ENCODE measurements at regions not wholly inside any gene's neighbourhood (a gene's known extent, or its start where the extent isn't known, plus 50 kb on each side); places are given as distances from the start of the nearest gene placed in this dataset.

GRCh38 chr17:79393358-79394052 lies 217.3 kb downstream of the RBFOX3 start:
- no peaks in the 10 kb centered on the region for H3K9me3 ChIP-seq (replicated peaks; ENCODE audit: low read length)
- no peak overlapping the region for H3K4me3 ChIP-seq (ENCODE audit: low read length)
- H3K9ac ChIP-seq (ENCODE audit: low read depth, low read length): no peak overlapping the region
- H3K36me3 ChIP-seq (ENCODE audit: insufficient read depth, low read length): no peaks in the 10 kb centered on the region
- peaks cover 79% of the 10 kb centered on the region for H3K27me3 ChIP-seq (ENCODE audit: control insufficient read depth, insufficient read depth, low read length)
- H3K4me1 ChIP-seq (ENCODE audit: control insufficient read depth, insufficient read depth, low read length): no peaks in the 10 kb centered on the region
- no peak overlapping the region for H3K4me2 ChIP-seq (ENCODE audit: low read length)

- Histone ChIP-seq H3K27me3 (ENCODE audit: control insufficient read depth, insufficient read depth, low read length) (peaks cover 71% of the 10 kb centered on the region), H3K4me3 (ENCODE audit: low read length) (no peak overlapping the region), H3K4me1 (ENCODE audit: control insufficient read depth, insufficient read depth, low read length) (no peaks in the 10 kb centered on the region), H3K9ac (ENCODE audit: low read depth, low read length) (no peak overlapping the region), H3K9me3 (replicated peaks; ENCODE audit: low read length) (no peaks in the 10 kb centered on the region), H3K36me3 (ENCODE audit: insufficient read depth, low read length) (no peaks in the 10 kb centered on the region), H3K4me2 (ENCODE audit: low read length) (no peak overlapping the region)
These were observed 218.3 kb downstream of the RBFOX3 start for GRCh38 chr17:79392598-79392997.

- H3K27me3 ChIP-seq (ENCODE audit: control insufficient read depth, insufficient read depth, low read length): peaks cover 69% of the 10 kb centered on the region
- no peaks in the 10 kb centered on the region for H3K9me3 ChIP-seq (replicated peaks; ENCODE audit: low read length)
- no peaks in the 10 kb centered on the region for H3K4me1 ChIP-seq (ENCODE audit: control insufficient read depth, insufficient read depth, low read length)
- no peak overlapping the region for H3K4me2 ChIP-seq (ENCODE audit: low read length)
- no peaks in the 10 kb centered on the region for H3K36me3 ChIP-seq (ENCODE audit: insufficient read depth, low read length)
- H3K4me3 ChIP-seq (ENCODE audit: low read length): no peak overlapping the region
- no peak overlapping the region for H3K9ac ChIP-seq (ENCODE audit: low read depth, low read length)
These were observed 219.2 kb downstream of the RBFOX3 start for GRCh38 chr17:79391376-79392233.

- no peaks in the 10 kb centered on the region for H3K9me3 ChIP-seq (replicated peaks; ENCODE audit: low read length)
- no peak overlapping the region for H3K9ac ChIP-seq (ENCODE audit: low read depth, low read length)
- H3K4me2 ChIP-seq (ENCODE audit: low read length): no peak overlapping the region
- no peak overlapping the region for H3K4me3 ChIP-seq (ENCODE audit: low read length)
- no peaks in the 10 kb centered on the region for H3K4me1 ChIP-seq (ENCODE audit: control insufficient read depth, insufficient read depth, low read length)
- no peaks in the 10 kb centered on the region for H3K36me3 ChIP-seq (ENCODE audit: insufficient read depth, low read length)
- peaks cover 57% of the 10 kb centered on the region for H3K27me3 ChIP-seq (ENCODE audit: control insufficient read depth, insufficient read depth, low read length)
These were observed 221.0 kb downstream of the RBFOX3 start for GRCh38 chr17:79389896-79390295.

- Histone ChIP-seq H3K4me1 (ENCODE audit: control insufficient read depth, insufficient read depth, low read length) (no peaks in the 10 kb centered on the region), H3K4me3 (ENCODE audit: low read length) (no peak overlapping the region), H3K27me3 (ENCODE audit: control insufficient read depth, insufficient read depth, low read length) (peaks cover 48% of the 10 kb centered on the region), H3K36me3 (ENCODE audit: insufficient read depth, low read length) (no peaks in the 10 kb centered on the region), H3K4me2 (ENCODE audit: low read length) (no peak overlapping the region), H3K9ac (ENCODE audit: low read depth, low read length) (no peak overlapping the region), H3K9me3 (replicated peaks; ENCODE audit: low read length) (no peaks in the 10 kb centered on the region)
These were observed 222.1 kb downstream of the RBFOX3 start for GRCh38 chr17:79388556-79389295.

GRCh38 chr17:79387783-79388182 lies 223.1 kb downstream of the RBFOX3 start:
- H3K4me3 ChIP-seq (ENCODE audit: low read length): no peak overlapping the region
- H3K27me3 ChIP-seq (ENCODE audit: control insufficient read depth, insufficient read depth, low read length): peaks cover 40% of the 10 kb centered on the region
- H3K4me2 ChIP-seq (ENCODE audit: low read length): no peak overlapping the region
- no peaks in the 10 kb centered on the region for H3K36me3 ChIP-seq (ENCODE audit: insufficient read depth, low read length)
- no peaks in the 10 kb centered on the region for H3K4me1 ChIP-seq (ENCODE audit: control insufficient read depth, insufficient read depth, low read length)
- H3K9me3 ChIP-seq (replicated peaks; ENCODE audit: low read length): no peaks in the 10 kb centered on the region
- no peak overlapping the region for H3K9ac ChIP-seq (ENCODE audit: low read depth, low read length)

- Histone ChIP-seq H3K36me3 (ENCODE audit: insufficient read depth, low read length) (no peaks in the 10 kb centered on the region), H3K9ac (ENCODE audit: low read depth, low read length) (no peak overlapping the region), H3K4me1 (ENCODE audit: control insufficient read depth, insufficient read depth, low read length) (no peaks in the 10 kb centered on the region), H3K9me3 (replicated peaks; ENCODE audit: low read length) (no peaks in the 10 kb centered on the region), H3K4me3 (ENCODE audit: low read length) (no peak overlapping the region), H3K4me2 (ENCODE audit: low read length) (no peak overlapping the region), H3K27me3 (ENCODE audit: control insufficient read depth, insufficient read depth, low read length) (peaks cover 27% of the 10 kb centered on the region)
These were observed 224.8 kb downstream of the RBFOX3 start for GRCh38 chr17:79385962-79386563.

GRCh38 chr17:79382313-79382712 lies 228.5 kb downstream of the RBFOX3 start:
- Histone ChIP-seq H3K27me3 (ENCODE audit: control insufficient read depth, insufficient read depth, low read length) (peaks cover 18% of the 10 kb centered on the region), H3K4me2 (ENCODE audit: low read length) (no peak overlapping the region), H3K36me3 (ENCODE audit: insufficient read depth, low read length) (no peaks in the 10 kb centered on the region), H3K9me3 (replicated peaks; ENCODE audit: low read length) (no peaks in the 10 kb centered on the region), H3K9ac (ENCODE audit: low read depth, low read length) (no peak overlapping the region), H3K4me1 (ENCODE audit: control insufficient read depth, insufficient read depth, low read length) (no peaks in the 10 kb centered on the region), H3K4me3 (ENCODE audit: low read length) (no peak overlapping the region)

- peaks cover 36% of the 10 kb centered on the region for H3K27me3 ChIP-seq (ENCODE audit: control insufficient read depth, insufficient read depth, low read length)
- no peaks in the 10 kb centered on the region for H3K9me3 ChIP-seq (replicated peaks; ENCODE audit: low read length)
- H3K4me1 ChIP-seq (ENCODE audit: control insufficient read depth, insufficient read depth, low read length): no peaks in the 10 kb centered on the region
- no peak overlapping the region for H3K4me2 ChIP-seq (ENCODE audit: low read length)
- no peak overlapping the region for H3K9ac ChIP-seq (ENCODE audit: low read depth, low read length)
- no peaks in the 10 kb centered on the region for H3K36me3 ChIP-seq (ENCODE audit: insufficient read depth, low read length)
- H3K4me3 ChIP-seq (ENCODE audit: low read length): no peak overlapping the region
These were observed 231.0 kb downstream of the RBFOX3 start for GRCh38 chr17:79379700-79380445.

- Histone ChIP-seq H3K27me3 (ENCODE audit: control insufficient read depth, insufficient read depth, low read length) (peaks cover 43% of the 10 kb centered on the region), H3K4me3 (ENCODE audit: low read length) (no peak overlapping the region), H3K9ac (ENCODE audit: low read depth, low read length) (no peak overlapping the region), H3K36me3 (ENCODE audit: insufficient read depth, low read length) (no peaks in the 10 kb centered on the region), H3K9me3 (replicated peaks; ENCODE audit: low read length) (no peaks in the 10 kb centered on the region), H3K4me1 (ENCODE audit: control insufficient read depth, insufficient read depth, low read length) (no peaks in the 10 kb centered on the region), H3K4me2 (ENCODE audit: low read length) (no peak overlapping the region)
These were observed 233.5 kb downstream of the RBFOX3 start for GRCh38 chr17:79377230-79377786.
